ENCODE measurements at regions not wholly inside any gene's neighbourhood (a gene's known extent, or its start where the extent isn't known, plus 50 kb on each side); places are given as distances from the start of the nearest gene placed in this dataset.

- DNase-seq (ENCODE audit: low read depth), result no peak
Observed at GRCh38 chr10:78186572-78186971, 152.9 kb downstream of the RPS24 start.

GRCh38 chr10:78187371-78187770, 153.7 kb downstream of the RPS24 start:
- no peak for DNase-seq (ENCODE audit: low read depth)

- DNase-seq (ENCODE audit: low read depth), result no peak
Observed at GRCh38 chr10:78188446-78188845, 154.8 kb downstream of the RPS24 start.

- DNase-seq (ENCODE audit: low read depth), result no peak
Observed at GRCh38 chr10:78190051-78190825, 156.6 kb downstream of the RPS24 start.

GRCh38 chr10:78191301-78191700, 157.6 kb downstream of the RPS24 start:
- DNase-seq (ENCODE audit: low read depth), result no peak

GRCh38 chr10:78193189-78193588, 159.5 kb downstream of the RPS24 start:
- no peak for DNase-seq (ENCODE audit: low read depth)

GRCh38 chr10:78194050-78194449, 160.4 kb downstream of the RPS24 start:
- DNase-seq (ENCODE audit: low read depth), result no peak

GRCh38 chr10:78194539-78195402, 161.1 kb downstream of the RPS24 start:
- DNase-seq (ENCODE audit: low read depth), result peak; percentile 74

GRCh38 chr10:78196396-78196795, 162.7 kb downstream of the RPS24 start:
- DNase-seq (ENCODE audit: low read depth), result no peak

- DNase-seq (ENCODE audit: low read depth), result peak; percentile 45
Observed at GRCh38 chr10:78196964-78197363, 163.3 kb downstream of the RPS24 start.

- no peak for DNase-seq (ENCODE audit: low read depth)
Observed at GRCh38 chr10:78197628-78198272, 164.1 kb downstream of the RPS24 start.

- DNase-seq (ENCODE audit: low read depth), result no peak
Observed at GRCh38 chr10:78199005-78199725, 165.5 kb downstream of the RPS24 start.

- no peak for DNase-seq (ENCODE audit: low read depth)
Observed at GRCh38 chr10:78199759-78200158, 166.1 kb downstream of the RPS24 start.

GRCh38 chr10:78200686-78201085, 167.0 kb downstream of the RPS24 start:
- DNase-seq (ENCODE audit: low read depth), result no peak

GRCh38 chr10:78202386-78202785, 168.7 kb downstream of the RPS24 start:
- DNase-seq (ENCODE audit: low read depth), result no peak

- DNase-seq (ENCODE audit: low read depth), result peak; percentile 48
Observed at GRCh38 chr10:78203915-78204818, 170.5 kb downstream of the RPS24 start.

GRCh38 chr10:78205457-78206016, 171.9 kb downstream of the RPS24 start:
- no peak for DNase-seq (ENCODE audit: low read depth)

- no peak for DNase-seq (ENCODE audit: low read depth)
Observed at GRCh38 chr10:78207216-78207615, 173.6 kb downstream of the RPS24 start.

GRCh38 chr10:78207776-78208175, 174.1 kb downstream of the RPS24 start:
- DNase-seq (ENCODE audit: low read depth), result no peak

GRCh38 chr10:78209970-78210369, 176.3 kb downstream of the RPS24 start:
- DNase-seq (ENCODE audit: low read depth), result no peak

Measured in Daoy (cell line).